Stomach (tissue), 8 donors: ENCODE measurements at regions not wholly inside any gene's neighbourhood (a gene's known extent, or its start where the extent isn't known, plus 50 kb on each side); places are given as distances from the start of the nearest gene placed in this dataset.

Source experiments
- DNase-seq, 2 donors: peaks; one replicate each; pipeline versions ENCODE4 v3.0.0 to v3.0.0-alpha.2; 2013 to 2019
- H3K27ac ChIP-seq, 5 donors: fragments of 200-600 bp in 4 of 5; sonication (generic) in 4 of 5; one replicate each; pipeline ENCODE4 v1.5.1; 2013 to 2019; ENCODE audit warnings: mild to moderate bottlenecking in 1 of 5, moderate library complexity in 1 of 5
- H3K27me3 ChIP-seq, 3 donors: fragments of 200-600 bp; sonication (generic); one replicate each; pipeline ENCODE4 v1.5.1; 2017 to 2019; ENCODE audit warnings: mixed run types in 1 of 3
- H3K36me3 ChIP-seq, 4 donors: fragments of 200-600 bp; sonication (generic); 1 replicate in 3 of 4; 2 replicates in 1 of 4; pipeline ENCODE4 v1.5.1; 2016 to 2019
- H3K4me1 ChIP-seq, 4 donors: fragments of 200-600 bp; sonication (generic); one replicate each; pipeline ENCODE4 v1.5.1; 2016 to 2019
- H3K4me3 ChIP-seq, 4 donors: fragments of 200-600 bp; sonication (generic) in 3 of 4; one replicate each; pipeline ENCODE4 v1.5.1; 2016 to 2019; ENCODE audit warnings: mild to moderate bottlenecking in 1 of 4
- H3K9me3 ChIP-seq, 4 donors: fragments of 200-600 bp; sonication (generic); one replicate each; pipeline ENCODE4 v1.5.1; 2016 to 2019
- CTCF ChIP-seq, 7 experiments: fragments of 450-650 bp in 4 of 7; fragments of 200-600 bp in 3 of 7; sonication (generic) in 3 of 7; IDR thresholded peaks; one replicate each; pipeline ENCODE4 v1.5.1; 2016 to 2019; ENCODE audit warnings: antibody characterized with exemption in 7 of 7, control low read depth in 2 of 7, mild to moderate bottlenecking in 1 of 7
- EP300 ChIP-seq: sonication (generic); formaldehyde crosslinking; IDR thresholded peaks from one replicate; pipeline ENCODE4 v1.6.1; 2017; ENCODE audit warnings: antibody characterized with exemption
- POLR2A ChIP-seq, 4 donors: fragments of 450-650 bp; IDR thresholded peaks; one replicate each; pipeline ENCODE4 v1.6.1; 2016; ENCODE audit warnings: antibody characterized with exemption in 4 of 4, control low read depth in 2 of 4, mild to moderate bottlenecking in 1 of 4, moderate library complexity in 1 of 4
- POLR2AphosphoS5 ChIP-seq, 3 donors: sonication (generic); formaldehyde crosslinking; IDR thresholded peaks; one replicate each; pipeline ENCODE4 v1.6.1; 2016; ENCODE audit warnings: antibody characterized with exemption in 3 of 3
- WGBS, 5 donors: extraction: QIAGEN DNeasy Blood & Tissue Kit in 3 of 5; methylation state at CpG; one replicate each; pipeline versions ENCODE4 v1.1.5 to v1.1.7; 2013 to 2018; 5-methylcytosine and 5-hydroxymethylcytosine counted together
- intact Hi-C: fragments of 100-400 bp; cut with DNase I; formaldehyde crosslinking; loops from one replicate; pipeline ENCODE4 v1.15.1; 2023; ENCODE audit warnings: low total_unique reads
- donor health status: healthy with polysubstance abuse.
- donor health status: Bipolar disorder and iron deficiency.
- donor health status: healthy.

DNA sequence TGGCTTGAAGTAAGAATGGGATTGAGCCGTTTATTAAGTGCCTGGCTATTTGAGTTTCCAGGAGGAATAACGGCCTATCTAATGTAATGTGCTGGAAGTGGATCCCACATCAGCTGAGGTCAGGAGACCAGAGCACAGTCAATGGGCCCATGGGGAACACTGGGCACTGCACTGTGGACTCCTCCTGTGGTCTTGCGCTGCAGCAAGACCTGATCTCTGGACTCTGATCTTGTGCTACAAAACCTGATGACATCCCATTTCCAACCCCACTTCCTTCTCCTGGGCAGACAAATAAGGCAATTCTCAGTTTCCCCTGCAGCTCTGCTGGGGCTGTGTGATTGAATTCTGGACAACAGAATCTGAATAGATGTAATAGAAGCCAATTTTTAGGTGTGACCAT lies 151.7 kb upstream of the ADCY2 start:
- intact Hi-C loops: no loop called here
- no peak overlapping the region for H3K27ac ChIP-seq
- no peak overlapping the region for H3K4me3 ChIP-seq
- no peak for TF ChIP-seq EP300
- H3K9me3 ChIP-seq: no peaks in the 10 kb centered on the region
- H3K36me3 ChIP-seq: no peaks in the 10 kb centered on the region
- peaks cover 0 to 3% (median 0%) of the 10 kb centered on the region in 3 donors for H3K27me3 ChIP-seq
- 65 to 81% (median 77%) methylated on average over 2 to 3 of the region's 3 CpGs for WGBS, 5 donors
- DNase-seq: no peak
- no peaks in the 10 kb centered on the region for H3K4me1 ChIP-seq

GRCh38 chr5:7245121-7245651 lies 150.8 kb upstream of the ADCY2 start:
- WGBS, 5 donors: 64 to 82% (median 67%) methylated on average over 2 of the region's 2 CpGs
- TF ChIP-seq CTCF (IDR thresholded peaks at IDR 0.05) (no peak), POLR2A (IDR thresholded peaks at IDR 0.05) (no peak), POLR2AphosphoS5 (IDR thresholded peaks at IDR 0.05) (no peak), EP300 (no peak)
- DNase-seq: no peak
- H3K4me3 ChIP-seq: no peak overlapping the region
- peaks cover 0 to 3% (median 0%) of the 10 kb centered on the region in 3 donors for H3K27me3 ChIP-seq
- H3K4me1 ChIP-seq: no peaks in the 10 kb centered on the region
- H3K36me3 ChIP-seq: no peaks in the 10 kb centered on the region
- no peaks in the 10 kb centered on the region for H3K9me3 ChIP-seq
- H3K27ac ChIP-seq: no peak overlapping the region
- intact Hi-C loops: no loop called here

DNA sequence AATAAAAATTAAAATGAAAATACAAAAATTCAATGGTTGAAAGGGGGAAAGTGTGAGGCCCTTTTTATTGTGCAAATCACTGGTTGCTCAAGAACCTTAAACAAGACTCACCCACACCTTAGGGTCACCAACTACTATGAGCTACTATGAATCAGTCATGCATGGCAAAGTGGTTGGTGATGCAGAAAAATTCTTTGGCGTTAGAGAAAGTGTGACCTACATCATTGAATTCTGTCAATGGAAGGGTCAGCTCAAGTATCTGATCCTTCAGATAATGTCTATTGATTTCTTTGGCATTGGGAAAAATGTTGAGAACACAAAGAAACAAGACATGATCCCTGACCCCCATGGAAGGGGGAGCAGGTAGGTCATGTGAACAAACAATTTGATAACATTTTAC lies 149.7 kb upstream of the ADCY2 start:
- no peak for TF ChIP-seq EP300
- no peak for TF ChIP-seq POLR2A (IDR thresholded peaks at IDR 0.05)
- no peak for TF ChIP-seq CTCF (IDR thresholded peaks at IDR 0.05)
- no peak for TF ChIP-seq POLR2AphosphoS5 (IDR thresholded peaks at IDR 0.05)
- Histone ChIP-seq H3K4me1 (no peaks in the 10 kb centered on the region), H3K9me3 (no peaks in the 10 kb centered on the region), H3K4me3 (no peak overlapping the region), H3K27ac (no peak overlapping the region), H3K36me3 (no peaks in the 10 kb centered on the region), H3K27me3 (peaks cover 0 to 3% (median 0%) of the 10 kb centered on the region in 3 donors)
- no peak for DNase-seq
- intact Hi-C loops: no loop called here
- 69 to 93% (median 90%) methylated on average over 1 of the region's 1 CpG for WGBS, 5 donors

DNA sequence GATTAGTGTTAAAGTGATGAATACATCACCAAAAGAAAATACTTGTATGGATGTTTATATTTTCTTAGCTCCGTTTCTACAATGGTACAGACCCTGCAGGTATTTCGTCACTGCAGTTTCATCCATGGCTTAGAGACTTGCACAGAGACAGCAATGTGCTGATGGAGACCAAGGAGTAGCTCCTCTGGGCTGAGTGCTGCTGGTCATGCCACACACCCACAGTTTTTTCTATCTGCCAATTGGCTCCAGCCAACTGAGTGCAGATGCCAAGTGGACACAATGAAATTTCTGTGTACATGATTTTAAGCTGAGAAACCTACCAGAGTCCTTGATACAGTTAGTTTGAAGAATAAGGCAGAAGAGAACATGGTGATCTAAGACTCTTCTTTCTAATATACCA lies 145.9 kb upstream of the ADCY2 start:
- no peaks in the 10 kb centered on the region for H3K4me1 ChIP-seq
- H3K9me3 ChIP-seq: no peaks in the 10 kb centered on the region
- H3K27me3 ChIP-seq: no peaks in the 10 kb centered on the region
- H3K27ac ChIP-seq: no peak overlapping the region
- H3K36me3 ChIP-seq: no peaks in the 10 kb centered on the region
- WGBS, 5 donors: 48 to 88% (median 74%) methylated on average over 2 of the region's 2 CpGs
- DNase-seq: no peak
- no peak overlapping the region for H3K4me3 ChIP-seq
- intact Hi-C loops: loop anchor here (10.0 kb wide), 1 partner anchor 505 kb away; no protein-coding TSS in a partner anchor
- TF ChIP-seq POLR2A (IDR thresholded peaks at IDR 0.05) (no peak), POLR2AphosphoS5 (IDR thresholded peaks at IDR 0.05) (no peak), EP300 (no peak), CTCF (IDR thresholded peaks at IDR 0.05) (no peak)

GRCh38 chr5:7250611-7251010 lies 145.3 kb upstream of the ADCY2 start:
- no peak for DNase-seq
- no peak overlapping the region for H3K27ac ChIP-seq
- 55 to 85% (median 70%) methylated on average over 3 of the region's 3 CpGs for WGBS, 5 donors
- H3K27me3 ChIP-seq: no peaks in the 10 kb centered on the region
- H3K9me3 ChIP-seq: no peaks in the 10 kb centered on the region
- no peaks in the 10 kb centered on the region for H3K36me3 ChIP-seq
- no peak for TF ChIP-seq CTCF (IDR thresholded peaks at IDR 0.05)
- no peak for TF ChIP-seq EP300
- TF ChIP-seq POLR2AphosphoS5 (IDR thresholded peaks at IDR 0.05): no peak
- no peak for TF ChIP-seq POLR2A (IDR thresholded peaks at IDR 0.05)
- no peaks in the 10 kb centered on the region for H3K4me1 ChIP-seq
- intact Hi-C loops: loop anchor here (10.0 kb wide), 1 partner anchor 504 kb away; no protein-coding TSS in a partner anchor
- H3K4me3 ChIP-seq: no peak overlapping the region
